ENCODE measurements at regions not wholly inside any gene's neighbourhood (a gene's known extent, or its start where the extent isn't known, plus 50 kb on each side); places are given as distances from the start of the nearest gene placed in this dataset.

DNA sequence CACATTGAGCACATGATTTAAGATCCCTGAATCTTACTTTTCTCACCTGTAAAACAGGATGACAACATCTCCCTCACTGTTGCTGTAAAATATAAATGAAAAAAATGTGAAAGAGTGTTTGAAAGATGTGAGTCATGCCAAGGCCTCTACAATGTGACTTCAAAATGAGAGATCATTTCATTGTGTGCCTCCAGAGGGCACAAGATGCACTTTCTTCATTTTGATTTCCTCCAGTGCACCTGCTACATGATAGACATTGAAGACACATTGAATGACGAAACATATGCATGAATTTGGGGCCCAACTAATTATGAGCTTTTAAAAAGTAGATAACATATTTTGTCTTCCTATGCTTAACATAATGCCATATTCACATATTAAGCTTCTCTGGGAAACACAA, 170.3 kb downstream of the MOBP start:
- TF ChIP-seq, protein P1, sequence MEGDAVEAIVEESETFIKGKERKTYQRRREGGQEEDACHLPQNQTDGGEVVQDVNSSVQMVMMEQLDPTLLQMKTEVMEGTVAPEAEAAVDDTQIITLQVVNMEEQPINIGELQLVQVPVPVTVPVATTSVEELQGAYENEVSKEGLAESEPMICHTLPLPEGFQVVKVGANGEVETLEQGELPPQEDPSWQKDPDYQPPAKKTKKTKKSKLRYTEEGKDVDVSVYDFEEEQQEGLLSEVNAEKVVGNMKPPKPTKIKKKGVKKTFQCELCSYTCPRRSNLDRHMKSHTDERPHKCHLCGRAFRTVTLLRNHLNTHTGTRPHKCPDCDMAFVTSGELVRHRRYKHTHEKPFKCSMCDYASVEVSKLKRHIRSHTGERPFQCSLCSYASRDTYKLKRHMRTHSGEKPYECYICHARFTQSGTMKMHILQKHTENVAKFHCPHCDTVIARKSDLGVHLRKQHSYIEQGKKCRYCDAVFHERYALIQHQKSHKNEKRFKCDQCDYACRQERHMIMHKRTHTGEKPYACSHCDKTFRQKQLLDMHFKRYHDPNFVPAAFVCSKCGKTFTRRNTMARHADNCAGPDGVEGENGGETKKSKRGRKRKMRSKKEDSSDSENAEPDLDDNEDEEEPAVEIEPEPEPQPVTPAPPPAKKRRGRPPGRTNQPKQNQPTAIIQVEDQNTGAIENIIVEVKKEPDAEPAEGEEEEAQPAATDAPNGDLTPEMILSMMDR (IDR thresholded peaks at IDR 0.05; ENCODE audit: low read depth, low read length, poor library complexity, severe bottlenecking): peak; percentile 25
- no peak for TF ChIP-seq EZH2phosphoT487 (IDR thresholded peaks at IDR 0.05; ENCODE audit: borderline replicate concordance, low read length)

All from DOHH2 (cell line).